Heart left ventricle (tissue), 16 donors: ENCODE measurements at regions not wholly inside any gene's neighbourhood (a gene's known extent, or its start where the extent isn't known, plus 50 kb on each side); places are given as distances from the start of the nearest gene placed in this dataset.

Experiments
- ATAC-seq, 4 donors: fragments of 200-7000 bp; cut with Tn5 transposase; one replicate each; pipeline ENCODE4 v1.9.1; 2020 to 2022; ENCODE audit warnings: moderate library complexity in 4 of 4, mild to moderate bottlenecking in 3 of 4, moderate number of reproducible peaks in 1 of 4
- DNase-seq, 5 donors: peaks; one replicate each; pipeline ENCODE4 v3.0.0-alpha.2; 2020
- H3K27ac ChIP-seq, 12 donors: fragments of 200-600 bp; sonication (generic) in 4 of 12; one replicate each; pipeline versions ENCODE4 v1.5.0 to v1.8.0; 2016 to 2022; ENCODE audit warnings: mild to moderate bottlenecking in 2 of 12
- H3K27me3 ChIP-seq, 9 donors: fragments of 200-600 bp; sonication (generic) in 2 of 9; one replicate each; pipeline versions ENCODE4 v1.5.1 to v1.8.0; 2016 to 2022; ENCODE audit warnings: mild to moderate bottlenecking in 3 of 9
- H3K36me3 ChIP-seq, 9 donors: fragments of 200-600 bp; sonication (generic) in 2 of 9; one replicate each; pipeline versions ENCODE4 v1.5.0 to v1.8.0; 2018 to 2022; ENCODE audit warnings: mild to moderate bottlenecking in 2 of 9
- H3K4me1 ChIP-seq, 12 donors: fragments of 200-600 bp; sonication (generic) in 4 of 12; one replicate each; pipeline versions ENCODE4 v1.5.0 to v1.8.0; 2016 to 2022; ENCODE audit warnings: mild to moderate bottlenecking in 3 of 12
- H3K4me3 ChIP-seq, 12 donors: fragments of 200-600 bp; sonication (generic) in 4 of 12; one replicate each; pipeline versions ENCODE4 v1.5.0 to v1.8.0; 2017 to 2022; ENCODE audit warnings: mild to moderate bottlenecking in 9 of 12, moderate library complexity in 4 of 12
- H3K9me3 ChIP-seq, 12 donors: fragments of 200-600 bp; sonication (generic) in 4 of 12; one replicate each; pipeline versions ENCODE4 v1.5.0 to v1.8.0; 2016 to 2022; ENCODE audit warnings: mild to moderate bottlenecking in 1 of 12
- POLR2A ChIP-seq, 2 donors: fragments of 450-650 bp; IDR thresholded peaks; one replicate each; pipeline ENCODE4 v1.6.1; 2017; ENCODE audit warnings: antibody characterized with exemption in 2 of 2, mild to moderate bottlenecking in 2 of 2, moderate library complexity in 2 of 2
- WGBS, 4 donors: extraction: QIAGEN DNeasy Blood & Tissue Kit in 2 of 4; methylation state at CpG; one replicate each; pipeline versions ENCODE4 v1.1.5 to v1.1.7; 2013 to 2018; 5-methylcytosine and 5-hydroxymethylcytosine counted together
- intact Hi-C, 10 donors: fragments of 100-400 bp; cut with DNase I; formaldehyde crosslinking; loops; one replicate each; pipeline versions ENCODE4 v1.11.1 to v1.14.2; 2022
- TF ChIP-seq, protein P1 (sequence below), 12 donors: fragments of 200-600 bp; sonication (generic) in 4 of 12; IDR thresholded peaks; one replicate each; pipeline versions ENCODE4 v1.5.0 to v1.8.0; 2018 to 2022; ENCODE audit warnings: antibody characterized with exemption in 12 of 12, mild to moderate bottlenecking in 5 of 12
- donor health status: ischemic (EF 13 %, LVEDD 7.1; RV severe dilation, severe dysfunction).
- donor health status: healthy with polysubstance abuse.
- donor health status: DM: no; HTN: yes; CAD: no.
- donor health status: DM: no; HTN: no; CAD: no.
- donor health status: ischemic (EF 25% LVEDD 6.9; RV normal size, moderate dysfunction).
- donor health status: ischemic (EF 25% LVEDD 5.7; RV mildly dilated, moderate dysfunction).
- donor health status: healthy.
- donor health status: DM: yes; HTN: yes; CAD: no.
- donor health status: ischemic (EF 35%, LVEDD 5.7; RV mildly dilated, moderate dysfunction).
- donor health status: nonischemic (EF 11% LVEDD 7.7; RV severe dilation, severe dysfunction).
- donor health status: DM: yes; HTN: yes; CAD: no.
- donor health status: PGD.
- donor health status: ischemic (EF 29% LVEDD 5.4; RV normal size, mild dysfunction).
- donor health status: nonischemic (EF 23%, LVEDD 6.1; RV moderate dilation, normal function).

DNA sequence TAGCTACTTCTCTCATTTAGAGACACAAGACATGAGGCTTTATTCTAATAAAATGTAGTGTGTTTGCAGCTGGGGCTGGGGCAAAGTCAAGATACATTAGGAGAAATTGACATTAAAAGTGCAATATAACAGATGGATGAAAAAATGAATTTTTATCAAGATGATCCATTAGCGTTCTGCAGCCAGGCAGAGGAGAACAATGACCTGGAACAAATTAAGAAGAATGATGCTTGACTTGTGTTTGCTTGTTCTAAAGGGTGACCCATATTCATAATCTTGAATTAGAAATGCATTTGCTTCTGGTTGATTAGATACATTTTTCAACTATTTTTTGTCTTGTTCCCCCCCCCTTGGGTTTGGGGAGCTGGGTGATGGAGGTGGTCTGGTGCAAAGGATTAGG is 439.5 kb upstream of the BOD1L1 start:
- no peaks in the 10 kb centered on the region for H3K36me3 ChIP-seq
- H3K27ac ChIP-seq = no peak overlapping the region
- H3K4me1 ChIP-seq = peaks cover 0 to 3% (median 0%) of the 10 kb centered on the region in 12 donors
- intact Hi-C loops = no loop called here
- no peaks in the 10 kb centered on the region for H3K27me3 ChIP-seq
- DNase-seq = no peak
- ATAC-seq = no peak
- 84 to 90% (median 86%) methylated on average over 1 of the region's 1 CpG for WGBS, 4 donors
- no peak overlapping the region for H3K4me3 ChIP-seq
- H3K9me3 ChIP-seq = peaks cover 0 to 10% (median under 1%) of the 10 kb centered on the region in 12 donors
- TF ChIP-seq, protein P1, sequence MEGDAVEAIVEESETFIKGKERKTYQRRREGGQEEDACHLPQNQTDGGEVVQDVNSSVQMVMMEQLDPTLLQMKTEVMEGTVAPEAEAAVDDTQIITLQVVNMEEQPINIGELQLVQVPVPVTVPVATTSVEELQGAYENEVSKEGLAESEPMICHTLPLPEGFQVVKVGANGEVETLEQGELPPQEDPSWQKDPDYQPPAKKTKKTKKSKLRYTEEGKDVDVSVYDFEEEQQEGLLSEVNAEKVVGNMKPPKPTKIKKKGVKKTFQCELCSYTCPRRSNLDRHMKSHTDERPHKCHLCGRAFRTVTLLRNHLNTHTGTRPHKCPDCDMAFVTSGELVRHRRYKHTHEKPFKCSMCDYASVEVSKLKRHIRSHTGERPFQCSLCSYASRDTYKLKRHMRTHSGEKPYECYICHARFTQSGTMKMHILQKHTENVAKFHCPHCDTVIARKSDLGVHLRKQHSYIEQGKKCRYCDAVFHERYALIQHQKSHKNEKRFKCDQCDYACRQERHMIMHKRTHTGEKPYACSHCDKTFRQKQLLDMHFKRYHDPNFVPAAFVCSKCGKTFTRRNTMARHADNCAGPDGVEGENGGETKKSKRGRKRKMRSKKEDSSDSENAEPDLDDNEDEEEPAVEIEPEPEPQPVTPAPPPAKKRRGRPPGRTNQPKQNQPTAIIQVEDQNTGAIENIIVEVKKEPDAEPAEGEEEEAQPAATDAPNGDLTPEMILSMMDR (IDR thresholded peaks at IDR 0.05) = no peak
- no peak for TF ChIP-seq POLR2A (IDR thresholded peaks at IDR 0.05)

DNA sequence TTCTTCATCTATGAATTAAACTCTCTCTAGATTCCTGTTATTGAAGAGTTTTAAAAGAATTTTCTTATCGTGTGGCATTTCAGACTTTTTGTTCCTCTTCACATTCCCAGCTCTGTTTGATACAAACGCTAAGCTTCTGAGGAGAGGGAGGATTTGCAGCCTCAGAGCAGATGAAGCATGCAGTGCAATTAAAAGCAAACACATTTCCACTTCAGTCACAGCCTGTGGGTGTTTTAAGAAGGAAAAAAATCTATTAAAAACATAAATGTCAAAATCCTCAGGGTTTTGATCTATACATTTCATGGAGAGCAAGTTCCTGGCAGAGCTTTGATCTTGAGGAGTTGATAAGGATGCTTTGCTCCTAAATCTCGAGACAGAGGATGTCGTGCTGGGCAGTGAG is 442.4 kb upstream of the BOD1L1 start:
- Histone ChIP-seq H3K4me3 (no peak overlapping the region), H3K36me3 (no peaks in the 10 kb centered on the region), H3K27me3 (no peaks in the 10 kb centered on the region), H3K4me1 (peaks cover 0 to 3% (median 0%) of the 10 kb centered on the region in 12 donors), H3K9me3 (peaks cover 0 to 30% (median 10%) of the 10 kb centered on the region in 12 donors), H3K27ac (no peak overlapping the region)
- no peak for ATAC-seq
- no peak for TF ChIP-seq POLR2A (IDR thresholded peaks at IDR 0.05)
- TF ChIP-seq, protein P1 (IDR thresholded peaks at IDR 0.05) = no peak
- WGBS, 4 donors = 53 to 72% (median 69%) methylated on average over 4 of the region's 4 CpGs
- intact Hi-C loops = no loop called here
- no peak for DNase-seq

DNA sequence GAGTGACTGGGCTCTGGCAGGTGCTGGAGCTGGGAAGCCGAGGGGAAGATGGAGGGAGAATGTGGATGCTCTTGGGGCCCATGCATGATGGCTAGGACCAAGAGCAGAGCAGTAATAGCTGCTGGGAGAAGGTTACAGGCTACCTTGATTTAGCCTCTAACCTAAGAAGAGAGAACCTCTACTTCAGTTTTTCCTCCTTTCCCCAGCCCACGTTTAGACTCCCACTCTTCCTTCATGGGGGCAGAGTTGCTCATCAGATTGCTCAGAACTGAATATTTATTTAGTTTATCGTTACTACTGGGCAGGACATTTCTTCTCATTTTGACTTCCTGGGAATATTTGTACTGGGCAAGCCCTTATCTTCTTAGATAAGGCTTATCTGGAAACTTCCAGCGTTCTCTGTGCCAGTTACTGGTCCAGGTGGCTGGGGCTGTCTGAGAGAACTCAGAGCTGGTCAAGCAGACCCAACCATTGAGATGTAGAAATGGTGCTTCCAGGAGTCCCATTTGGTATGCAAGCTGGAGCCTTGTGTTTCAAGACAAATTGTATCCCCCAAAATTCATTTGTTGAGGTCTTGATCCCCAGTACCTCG is 442.9 kb upstream of the BOD1L1 start:
- no peak for ATAC-seq
- intact Hi-C loops = no loop called here

DNA sequence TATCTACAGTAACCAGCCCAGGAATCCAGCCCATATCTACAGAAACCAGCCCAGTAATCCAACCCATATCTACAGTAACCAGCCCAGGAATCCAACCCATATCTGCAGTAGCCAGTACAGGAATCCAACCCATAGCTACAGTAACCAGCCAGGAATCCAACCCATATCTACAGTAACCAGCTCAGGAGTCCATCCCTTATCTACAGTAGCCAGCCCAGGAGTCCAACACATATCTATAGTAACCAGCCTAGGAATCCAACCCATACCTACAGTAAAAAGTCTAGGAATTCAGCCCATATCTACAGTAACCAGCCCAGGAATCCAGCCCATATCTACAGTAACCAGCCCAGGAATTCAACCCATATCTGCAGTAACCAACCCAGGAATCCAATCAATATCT is 445.0 kb upstream of the BOD1L1 start:
- no peak overlapping the region for H3K4me3 ChIP-seq
- H3K27ac ChIP-seq = no peak overlapping the region
- no peak for TF ChIP-seq POLR2A (IDR thresholded peaks at IDR 0.05)
- TF ChIP-seq, protein P1 (IDR thresholded peaks at IDR 0.05) = no peak
- intact Hi-C loops = no loop called here
- peaks cover 0 to 30% (median 10%) of the 10 kb centered on the region in 12 donors for H3K9me3 ChIP-seq
- no peak for DNase-seq
- no peaks in the 10 kb centered on the region for H3K36me3 ChIP-seq
- H3K4me1 ChIP-seq = peaks cover 0 to 3% (median 0%) of the 10 kb centered on the region in 12 donors
- ATAC-seq = no peak
- H3K27me3 ChIP-seq = no peaks in the 10 kb centered on the region

More for the DNA sequence above, 442.9 kb upstream of the BOD1L1 start:
- H3K36me3 ChIP-seq = no peaks in the 10 kb centered on the region
- no peaks in the 10 kb centered on the region for H3K27me3 ChIP-seq
- TF ChIP-seq, protein P1 (IDR thresholded peaks at IDR 0.05) = no peak
- TF ChIP-seq POLR2A (IDR thresholded peaks at IDR 0.05) = no peak
- H3K27ac ChIP-seq = no peak overlapping the region
- no peak for DNase-seq
- peaks cover 0 to 3% (median 0%) of the 10 kb centered on the region in 12 donors for H3K4me1 ChIP-seq
- H3K9me3 ChIP-seq = peaks cover 0 to 30% (median 10%) of the 10 kb centered on the region in 12 donors
- WGBS, 4 donors = 42 to 56% (median 45%) methylated on average over 5 of the region's 5 CpGs
- no peak overlapping the region for H3K4me3 ChIP-seq
